Neural cell (in vitro differentiated cells): ENCODE measurements at regions not wholly inside any gene's neighbourhood (a gene's known extent, or its start where the extent isn't known, plus 50 kb on each side); places are given as distances from the start of the nearest gene placed in this dataset.

ENCODE experiments used
- H2AFZ ChIP-seq: fragments of 200-600, 300-800 bp; sonication (generic), shearing (Covaris generic); 2 replicates; pipeline ENCODE4 v1.6.0; 2014; ENCODE audit warnings: low read depth, mild to moderate bottlenecking, antibody characterized with exemption, low read length, moderate library complexity
- H3F3A ChIP-seq: fragments of 200-600 bp; shearing (Covaris generic); 2 replicates; pipeline ENCODE4 v1.6.1; 2016; ENCODE audit warnings: mild to moderate bottlenecking, moderate library complexity, mixed read lengths, antibody characterized with exemption, low read length; ENCODE audit not compliant: insufficient read depth, poor library complexity, severe bottlenecking
- H3K27ac ChIP-seq: fragments of 200-600, 300-800 bp; sonication (generic), shearing (Covaris generic); 2 replicates; pipeline ENCODE4 v1.5.1; 2014; ENCODE audit warnings: mild to moderate bottlenecking, low read length, moderate library complexity
- H3K27me3 ChIP-seq: fragments of 300-800, 200-600 bp; sonication (generic), shearing (Covaris generic); 2 replicates; pipeline ENCODE4 v1.6.0; 2014; ENCODE audit warnings: mild to moderate bottlenecking, low read depth, low read length, moderate library complexity; ENCODE audit not compliant: insufficient read depth
- H3K36me3 ChIP-seq: fragments of 300-800, 200-600 bp; sonication (generic), shearing (Covaris generic); 2 replicates; pipeline ENCODE4 v1.5.1; 2014; ENCODE audit warnings: mild to moderate bottlenecking, antibody characterized with exemption, low read length, moderate library complexity; ENCODE audit not compliant: insufficient read depth
- H3K4me2 ChIP-seq: fragments of 300-800, 200-600 bp; sonication (generic), shearing (Covaris generic); 2 replicates; pipeline ENCODE4 v1.6.0; 2014; ENCODE audit warnings: mild to moderate bottlenecking, low read length
- H3K4me3 ChIP-seq: fragments of 300-800, 200-600 bp; sonication (generic), shearing (Covaris generic); 2 replicates; pipeline ENCODE4 v1.5.1; 2014; ENCODE audit warnings: mild to moderate bottlenecking, low read length, moderate library complexity
- H3K79me2 ChIP-seq: fragments of 200-600 bp; shearing (Covaris generic); replicated peaks from 2 replicates; pipeline ENCODE4 v1.6.0; 2014; ENCODE audit warnings: mild to moderate bottlenecking, low read length, moderate library complexity; ENCODE audit not compliant: insufficient read depth
- H3K9ac ChIP-seq: fragments of 300-800, 200-600 bp; sonication (generic), shearing (Covaris generic); 2 replicates; pipeline ENCODE4 v1.6.1; 2016; ENCODE audit warnings: mild to moderate bottlenecking, low read length, mixed read lengths
- H3K9me2 ChIP-seq: fragments of 200-600 bp; shearing (Covaris generic); 2 replicates; pipeline ENCODE4 v1.6.1; 2016; ENCODE audit warnings: mild to moderate bottlenecking, low read length, mixed read lengths; ENCODE audit not compliant: insufficient read depth
- H3K9me3 ChIP-seq: fragments of 200-600, 300-800 bp; sonication (generic), shearing (Covaris generic); 2 replicates; pipeline ENCODE4 v1.6.1; 2016; ENCODE audit warnings: mild to moderate bottlenecking, mixed run types, low read length, moderate library complexity, mixed read lengths
- H4K20me1 ChIP-seq: fragments of 200-600 bp; shearing (Covaris generic); 2 replicates; pipeline ENCODE4 v1.6.1; 2016; ENCODE audit warnings: mild to moderate bottlenecking, mixed run types; ENCODE audit not compliant: insufficient read depth
- CTCF ChIP-seq: fragments of 450-650 bp; IDR thresholded peaks from 2 replicates; pipeline ENCODE4 v1.5.1; 2014; ENCODE audit warnings: antibody characterized with exemption, mild to moderate bottlenecking, moderate library complexity; ENCODE audit not compliant: poor library complexity, severe bottlenecking
- EP300 ChIP-seq: fragments of 450-650 bp; conservative IDR thresholded peaks from 2 replicates; pipeline ENCODE4 v1.6.1; 2014; ENCODE audit warnings: antibody characterized with exemption, mild to moderate bottlenecking, moderate library complexity; ENCODE audit not compliant: poor library complexity, severe bottlenecking
- EZH2 ChIP-seq: fragments of 200-600, 300-800 bp; shearing (Covaris generic), sonication (generic); IDR thresholded peaks from 2 replicates; pipeline ENCODE4 v1.6.1; 2014; ENCODE audit warnings: antibody characterized with exemption, low read length, borderline replicate concordance, mild to moderate bottlenecking; ENCODE audit not compliant: insufficient read depth, poor library complexity, severe bottlenecking
- MXI1 ChIP-seq: fragments of 450-650 bp; conservative IDR thresholded peaks from 2 replicates; pipeline ENCODE4 v1.6.1; 2014; ENCODE audit warnings: antibody characterized with exemption, mild to moderate bottlenecking; ENCODE audit not compliant: poor library complexity, severe bottlenecking
- POLR2AphosphoS5 ChIP-seq: IDR thresholded peaks from 2 replicates; pipeline ENCODE4 v1.6.1; 2012
- RAD21 ChIP-seq: fragments of 450-650 bp; conservative IDR thresholded peaks from 2 replicates; pipeline ENCODE4 v1.6.1; 2014; ENCODE audit warnings: antibody characterized with exemption, mild to moderate bottlenecking, moderate library complexity
- REST ChIP-seq: IDR thresholded peaks from 2 replicates; pipeline ENCODE4 v1.6.1; 2012; ENCODE audit warnings: borderline replicate concordance
- SMC3 ChIP-seq: fragments of 450-650 bp; conservative IDR thresholded peaks from 2 replicates; pipeline ENCODE4 v1.6.1; 2014; ENCODE audit warnings: antibody characterized with exemption, mild to moderate bottlenecking, moderate library complexity; ENCODE audit not compliant: poor library complexity
- TAF1 ChIP-seq: IDR thresholded peaks from 2 replicates; pipeline ENCODE4 v1.6.1; 2012; ENCODE audit warnings: low read depth

- Histone ChIP-seq H3K9me2 (no peaks in the 10 kb centered on the region), H3K36me3 (no peaks in the 10 kb centered on the region), H3K27ac (no peak overlapping the region), H3K9ac (no peak overlapping the region), H3K4me3 (no peak overlapping the region), H4K20me1 (no peaks in the 10 kb centered on the region), H3K27me3 (no peaks in the 10 kb centered on the region), H3K79me2 (no peaks in the 10 kb centered on the region), H3F3A (no peaks in the 10 kb centered on the region), H3K9me3 (no peaks in the 10 kb centered on the region), H2AFZ (no peak overlapping the region), H3K4me2 (no peak overlapping the region)
- no peak for TF ChIP-seq EZH2
These were observed 861.5 kb upstream of the ZWINT start for GRCh38 chr10:57222603-57223002.

- H3K36me3 ChIP-seq, result no peaks in the 10 kb centered on the region
- no peaks in the 10 kb centered on the region for H3K27me3 ChIP-seq
- H3K4me3 ChIP-seq, result no peak overlapping the region
- H3K27ac ChIP-seq, result no peak overlapping the region
- H3K4me2 ChIP-seq, result no peak overlapping the region
- no peak overlapping the region for H2AFZ ChIP-seq
- H3K9me2 ChIP-seq, result no peaks in the 10 kb centered on the region
- no peak overlapping the region for H3K9ac ChIP-seq
- H4K20me1 ChIP-seq, result no peaks in the 10 kb centered on the region
- no peaks in the 10 kb centered on the region for H3F3A ChIP-seq
- H3K79me2 ChIP-seq, result no peaks in the 10 kb centered on the region
- H3K9me3 ChIP-seq, result no peaks in the 10 kb centered on the region
- TF ChIP-seq REST, result no peak
- no peak for TF ChIP-seq TAF1
- TF ChIP-seq RAD21, result no peak
- TF ChIP-seq EZH2, result no peak
- no peak for TF ChIP-seq EP300
- TF ChIP-seq SMC3, result no peak
- no peak for TF ChIP-seq POLR2AphosphoS5
- TF ChIP-seq MXI1, result no peak
- TF ChIP-seq CTCF, result no peak
These were observed 861.1 kb upstream of the ZWINT start for GRCh38 chr10:57222129-57222528.

- no peak overlapping the region for H2AFZ ChIP-seq
- TF ChIP-seq TAF1 (no peak), REST (no peak), MXI1 (no peak), CTCF (no peak), SMC3 (no peak), EP300 (no peak), RAD21 (no peak), POLR2AphosphoS5 (no peak), EZH2 (no peak)
- H3K27ac ChIP-seq, result no peak overlapping the region
- no peak overlapping the region for H3K4me3 ChIP-seq
- H3F3A ChIP-seq, result no peaks in the 10 kb centered on the region
- no peak overlapping the region for H3K9ac ChIP-seq
- no peaks in the 10 kb centered on the region for H3K9me2 ChIP-seq
- no peaks in the 10 kb centered on the region for H4K20me1 ChIP-seq
- H3K9me3 ChIP-seq, result no peaks in the 10 kb centered on the region
- no peaks in the 10 kb centered on the region for H3K79me2 ChIP-seq
- no peaks in the 10 kb centered on the region for H3K36me3 ChIP-seq
- H3K27me3 ChIP-seq, result no peaks in the 10 kb centered on the region
- no peak overlapping the region for H3K4me2 ChIP-seq
These were observed 860.6 kb upstream of the ZWINT start for GRCh38 chr10:57221674-57222073.
